GM18867 (cell line): ENCODE measurements at regions not wholly inside any gene's neighbourhood (a gene's known extent, or its start where the extent isn't known, plus 50 kb on each side); places are given as distances from the start of the nearest gene placed in this dataset.
A peak's percentile ranks its signal among the peaks of the same experiment; 100 is the strongest.

Experiments used
- ATAC-seq: cut with Tn5 transposase; IDR thresholded peaks from one replicate; pipeline ENCODE4 v1.9.1; 2021; ENCODE audit warnings: mild to moderate bottlenecking, moderate library complexity; ENCODE audit not compliant: unreplicated experiment

DNA sequence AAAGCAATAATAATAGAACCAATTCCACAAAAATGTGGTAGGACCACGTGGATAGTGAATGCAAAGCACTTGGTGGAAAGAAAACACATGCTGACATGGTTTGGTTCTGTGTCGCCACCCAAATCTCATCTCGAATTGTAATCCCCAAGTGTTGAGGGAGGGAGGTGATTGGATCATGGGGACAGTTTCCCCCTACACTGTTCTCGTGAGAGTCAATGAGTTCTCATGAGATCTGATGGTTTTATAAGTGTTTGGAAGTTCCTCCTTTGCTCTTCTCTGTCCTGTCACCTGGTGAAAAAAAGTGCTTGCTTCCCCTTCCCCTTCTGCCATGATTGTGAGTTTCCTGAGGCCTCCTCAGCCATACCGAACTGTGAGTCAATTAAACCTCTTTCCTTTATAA, 421.9 kb upstream of the CADM1 start:
- ATAC-seq = no peak

DNA sequence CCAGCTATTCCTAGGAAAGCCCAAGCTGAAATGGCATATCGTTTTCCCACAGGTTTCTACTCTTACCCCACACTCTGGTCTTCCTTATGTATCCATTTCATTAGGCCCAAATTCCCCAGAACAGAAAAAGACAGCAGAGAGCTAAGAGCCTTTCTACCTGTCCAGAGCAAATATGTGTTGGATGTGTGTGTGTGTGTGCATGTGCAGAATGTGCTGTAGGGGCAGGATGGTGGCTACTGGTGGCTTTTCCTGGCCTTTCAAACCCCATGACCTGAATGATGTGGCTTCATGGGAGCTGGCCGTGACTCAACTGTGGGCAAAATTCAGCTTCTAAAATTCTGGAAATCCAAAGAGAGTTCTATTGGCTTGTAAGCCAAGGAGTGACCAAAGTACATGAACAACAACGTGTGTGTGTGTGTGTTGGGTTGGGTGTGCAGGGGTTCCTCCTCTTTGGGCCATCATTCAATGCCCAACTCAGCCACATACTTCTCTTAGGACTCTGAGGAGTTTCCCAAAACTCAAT, 421.4 kb upstream of the CADM1 start:
- ATAC-seq = no peak

DNA sequence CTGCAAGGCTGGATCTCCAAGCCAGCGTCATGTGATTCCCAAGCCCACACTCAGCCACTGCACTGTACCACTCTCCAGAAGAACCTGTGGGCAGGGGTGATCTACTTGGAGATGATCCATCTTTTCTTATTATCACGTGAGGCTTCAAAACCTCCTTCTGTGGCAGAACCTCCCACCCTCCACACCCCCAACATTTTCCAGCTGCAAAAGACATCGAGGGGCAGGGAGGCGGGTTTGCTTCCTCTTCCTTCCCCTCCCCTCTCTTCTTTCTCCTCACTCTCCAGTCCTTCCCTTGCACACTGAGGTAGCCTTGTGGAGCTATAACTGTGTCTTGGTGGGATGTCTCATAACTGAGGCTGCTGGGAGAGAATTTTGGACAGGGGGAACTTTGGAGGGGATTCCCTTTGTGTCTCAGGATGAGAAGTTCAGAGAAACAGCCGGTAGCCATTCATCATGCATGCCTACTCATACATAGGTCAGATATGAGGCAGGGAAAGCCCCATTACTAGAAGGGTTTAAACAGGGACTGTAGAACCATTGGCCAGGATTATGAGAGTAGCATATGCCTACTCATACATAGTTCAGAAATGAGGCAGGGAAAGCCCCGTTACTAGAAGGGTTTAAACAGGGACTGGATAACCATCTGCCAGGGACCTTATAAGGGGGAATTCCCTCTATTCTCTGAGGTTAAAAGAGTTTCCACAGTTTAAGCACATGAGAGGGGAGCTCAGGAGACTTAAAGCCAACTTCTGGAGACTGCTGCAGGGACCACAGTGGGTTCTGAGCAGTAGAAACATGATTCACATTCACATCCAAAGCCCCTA, 420.7 kb upstream of the CADM1 start:
- ATAC-seq = peak; percentile 72

DNA sequence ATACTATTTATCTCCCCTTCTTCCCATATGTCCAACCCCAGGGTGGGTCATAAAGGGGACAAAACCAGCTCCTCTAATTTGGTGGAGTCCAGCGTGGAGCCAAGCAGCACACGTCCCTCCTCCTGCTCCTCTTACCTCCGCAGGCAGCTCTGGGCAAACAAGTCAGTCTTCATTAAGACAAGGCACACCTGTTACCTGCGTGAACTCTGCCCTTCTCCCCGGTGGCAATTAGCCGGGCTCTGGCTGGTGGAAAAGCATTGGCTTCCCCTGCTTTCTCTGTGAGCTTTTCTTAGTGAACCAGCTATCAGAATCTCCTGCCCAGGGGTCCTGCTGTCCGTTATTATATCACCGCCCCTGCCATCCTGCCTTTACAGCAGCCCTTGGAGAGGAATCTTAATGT, 418.7 kb upstream of the CADM1 start:
- no peak for ATAC-seq

DNA sequence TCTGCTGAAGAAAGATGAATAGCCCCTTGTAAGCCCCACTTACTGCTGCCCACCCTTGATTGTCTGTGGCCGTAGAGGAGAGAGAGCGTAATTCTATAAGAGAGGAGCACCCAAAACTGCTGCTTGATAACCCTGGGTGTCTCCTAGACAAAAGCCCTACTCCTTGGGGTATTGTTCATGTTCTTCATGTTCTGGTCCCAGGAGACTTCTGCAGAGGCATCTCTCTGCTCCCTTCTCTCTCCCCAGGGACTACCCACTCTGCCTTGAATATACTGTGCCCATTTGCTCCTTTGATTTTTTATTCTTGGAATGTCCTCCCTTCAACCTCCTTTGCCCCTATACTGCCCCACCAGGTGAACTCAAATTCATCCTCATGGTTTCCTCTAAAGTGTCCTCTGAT, 417.8 kb upstream of the CADM1 start:
- ATAC-seq = no peak

DNA sequence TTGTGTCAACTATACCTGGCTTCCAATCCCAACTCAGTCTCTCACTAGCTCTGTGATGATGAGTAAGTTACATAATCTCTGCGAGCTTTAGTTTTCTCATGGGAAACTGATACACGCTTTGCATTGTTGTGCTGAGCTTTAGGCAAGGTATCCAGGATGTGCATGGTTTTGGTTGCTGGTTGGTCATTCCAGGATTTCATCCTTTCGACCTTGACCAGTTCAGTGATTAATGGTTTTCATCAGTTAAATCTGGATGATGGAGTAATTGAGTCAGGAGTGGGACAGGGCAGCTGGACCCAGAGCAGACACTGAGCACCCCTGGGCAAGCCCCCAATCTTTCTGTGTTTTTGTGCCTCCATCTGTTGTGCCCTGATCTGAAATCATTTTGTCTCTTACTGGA, 417.3 kb upstream of the CADM1 start:
- no peak for ATAC-seq

DNA sequence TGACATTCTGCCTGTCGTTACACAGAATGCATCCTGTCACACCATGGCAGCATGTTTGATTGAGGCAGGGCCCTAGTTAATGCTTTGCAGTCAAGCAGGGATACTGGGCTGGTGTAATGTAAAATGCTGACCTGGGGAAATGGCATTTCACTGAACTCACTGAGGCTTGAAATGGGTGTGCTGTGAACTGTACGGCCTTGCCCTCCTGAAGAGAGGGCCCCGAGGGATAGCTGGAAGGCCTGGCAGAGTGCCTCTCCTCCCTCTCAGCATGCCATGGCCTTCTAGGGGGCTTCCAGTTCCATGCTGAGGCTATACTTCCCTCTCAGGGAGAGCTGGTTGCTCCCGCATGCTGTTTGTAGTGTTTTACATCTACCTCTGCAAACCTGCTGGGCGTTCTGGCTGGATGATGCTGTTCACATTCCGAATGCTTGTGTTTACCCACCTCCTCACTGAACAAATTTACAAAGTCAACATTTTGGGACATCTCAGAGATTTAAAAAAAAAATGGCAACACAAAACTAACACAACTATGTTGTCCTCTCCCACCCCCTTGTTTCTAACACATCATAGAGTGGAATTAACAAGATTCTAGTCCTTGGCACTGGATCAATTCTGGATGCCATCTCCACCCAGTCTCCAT, 416.7 kb upstream of the CADM1 start:
- no peak for ATAC-seq

DNA sequence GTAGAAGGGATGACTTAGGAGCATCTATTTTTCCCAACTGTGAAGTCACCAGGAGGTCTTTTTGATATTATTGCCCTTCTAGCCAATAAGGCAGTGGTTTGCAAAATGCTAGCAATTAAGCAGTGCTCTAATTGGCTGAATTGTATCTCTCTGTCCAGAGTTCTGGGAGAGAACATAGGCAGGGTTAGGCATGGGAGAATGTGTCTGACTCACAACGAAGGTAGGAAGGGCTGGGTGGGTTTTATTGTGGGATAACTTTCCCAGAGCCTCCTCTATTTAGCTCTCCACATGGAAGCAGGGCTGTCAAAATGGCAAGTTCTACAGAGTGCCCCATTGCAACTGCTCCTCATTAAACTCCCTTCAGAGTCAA, 415.9 kb upstream of the CADM1 start:
- ATAC-seq = peak; percentile 21

DNA sequence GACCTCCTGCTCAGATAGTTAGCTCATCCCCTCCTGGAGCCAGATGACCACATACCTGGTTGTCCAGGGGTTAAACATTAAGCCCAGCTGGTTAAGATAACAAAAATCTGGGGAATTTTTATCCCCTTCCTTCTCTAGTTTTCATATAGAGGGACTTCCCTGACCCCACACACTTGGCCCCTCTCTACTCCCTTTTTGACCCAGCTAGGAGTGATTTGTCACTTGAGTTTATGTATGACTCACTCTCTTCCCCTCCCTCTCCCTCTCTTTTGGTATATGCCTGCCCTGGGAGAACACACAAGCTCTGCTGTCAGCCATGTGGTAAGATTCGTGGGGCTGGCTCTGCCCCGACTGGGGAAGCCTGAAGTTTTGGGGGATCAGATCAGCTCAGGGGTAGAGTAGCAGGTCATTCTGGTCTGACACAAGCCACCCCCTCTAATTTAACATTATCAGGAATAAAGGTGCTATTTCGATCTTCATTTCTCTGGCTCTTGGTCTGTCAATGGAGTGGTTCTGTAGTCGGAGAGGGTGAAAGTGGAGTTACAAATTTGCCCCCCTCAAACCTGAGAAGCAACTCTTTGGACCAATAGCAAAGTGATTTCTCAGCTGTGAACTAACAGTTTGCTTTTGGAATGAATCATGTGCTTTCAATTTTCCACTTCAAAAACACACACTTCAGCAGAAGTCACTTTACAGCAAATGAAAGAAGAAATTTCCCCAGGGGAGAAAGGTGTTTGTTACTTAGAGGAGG, 415.3 kb upstream of the CADM1 start:
- peak; percentile 63 for ATAC-seq

DNA sequence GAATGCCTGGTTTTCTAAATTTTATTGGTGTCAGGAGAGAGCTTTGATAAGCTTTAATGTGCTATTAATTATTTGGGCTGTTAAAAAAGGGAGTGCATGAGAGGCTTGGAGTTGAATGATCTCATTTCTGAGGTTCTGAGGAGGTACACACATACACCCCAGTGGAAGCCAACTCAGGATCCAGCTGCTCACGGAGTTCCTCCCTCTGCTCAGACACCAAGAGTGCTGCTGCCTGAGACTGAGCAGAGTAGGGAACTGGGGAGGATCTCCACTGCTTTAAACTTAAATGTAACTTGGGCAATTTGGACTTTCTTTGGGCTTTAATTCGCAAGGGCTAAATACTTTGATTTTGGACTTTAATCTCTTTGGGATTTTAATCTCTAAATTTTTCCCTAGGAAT, 414.4 kb upstream of the CADM1 start:
- ATAC-seq = no peak

DNA sequence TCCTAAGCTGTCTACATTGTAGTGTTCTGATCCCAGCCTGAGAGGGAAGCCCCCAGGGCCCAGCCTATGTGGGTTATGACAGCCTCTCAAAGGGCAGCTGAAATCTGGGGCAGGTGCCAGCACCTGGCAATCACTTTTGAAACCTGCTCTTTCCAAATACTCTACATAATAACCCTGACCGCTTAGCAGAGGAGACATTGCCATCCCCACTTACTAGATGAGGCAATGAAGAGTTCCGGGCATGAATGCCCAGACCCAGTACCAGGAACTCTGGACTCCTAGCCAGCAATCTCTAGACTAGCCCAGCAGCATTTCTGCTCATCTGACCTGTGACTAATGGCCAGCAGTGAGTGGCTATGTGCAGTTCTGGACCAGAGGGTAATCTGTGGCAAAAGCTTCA, 412.4 kb upstream of the CADM1 start:
- no peak for ATAC-seq

DNA sequence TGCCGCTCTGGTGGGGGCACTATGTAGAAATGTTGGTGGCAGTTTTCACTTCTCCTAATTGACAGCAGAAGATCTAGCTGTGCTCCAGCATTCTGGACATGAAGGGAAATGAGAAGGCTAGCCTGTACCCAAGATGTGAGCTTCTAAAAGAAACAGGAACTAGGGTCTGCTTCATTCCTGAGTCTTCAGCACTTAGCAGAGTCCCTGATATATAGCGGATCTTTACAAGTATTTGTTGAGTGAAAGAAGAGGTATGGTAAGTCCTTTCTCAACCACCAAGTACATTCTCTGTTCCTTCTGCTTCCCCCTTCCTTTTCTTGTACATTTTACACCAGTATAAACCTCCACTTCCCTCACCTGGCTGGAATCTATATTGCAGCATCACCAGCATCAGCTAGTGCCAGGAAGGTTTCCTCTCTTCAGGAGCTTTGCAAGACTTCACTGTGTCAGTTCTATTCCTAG, 408.3 kb upstream of the CADM1 start:
- ATAC-seq = peak; percentile 77

DNA sequence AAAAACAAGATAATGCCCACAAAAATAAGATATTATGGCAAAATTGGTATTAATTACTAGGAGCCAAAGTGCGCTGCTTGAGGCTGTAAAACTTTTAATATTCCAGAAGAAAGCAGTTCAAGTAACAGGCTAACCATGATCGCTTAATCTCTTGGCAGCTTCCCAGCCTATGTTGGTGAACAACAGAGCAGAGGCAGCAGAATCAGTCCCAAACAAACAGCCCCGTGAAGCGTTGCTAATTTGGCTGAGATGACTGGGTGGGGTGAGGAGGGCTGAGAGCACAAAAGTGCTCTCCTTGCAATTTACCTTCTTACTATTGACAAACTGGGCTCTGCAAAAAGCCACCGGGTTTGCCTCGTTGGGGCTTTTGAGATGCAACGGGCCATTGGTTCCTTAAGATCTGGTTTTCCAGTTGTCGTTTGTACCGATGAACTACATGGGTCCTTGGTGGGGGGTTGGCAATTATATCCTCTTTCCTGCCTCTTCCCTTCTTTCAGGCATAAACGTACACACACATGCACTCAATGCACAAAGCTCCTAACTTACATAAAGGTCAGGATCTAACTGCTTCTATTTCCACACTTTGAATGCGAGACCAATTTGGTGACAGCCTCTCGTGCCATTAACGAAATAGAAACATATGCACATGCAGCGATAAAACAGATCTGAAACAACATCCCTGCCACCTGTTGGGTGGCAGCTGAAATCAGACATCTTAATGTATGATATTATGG, 407.6 kb upstream of the CADM1 start:
- ATAC-seq = peak; percentile 16

DNA sequence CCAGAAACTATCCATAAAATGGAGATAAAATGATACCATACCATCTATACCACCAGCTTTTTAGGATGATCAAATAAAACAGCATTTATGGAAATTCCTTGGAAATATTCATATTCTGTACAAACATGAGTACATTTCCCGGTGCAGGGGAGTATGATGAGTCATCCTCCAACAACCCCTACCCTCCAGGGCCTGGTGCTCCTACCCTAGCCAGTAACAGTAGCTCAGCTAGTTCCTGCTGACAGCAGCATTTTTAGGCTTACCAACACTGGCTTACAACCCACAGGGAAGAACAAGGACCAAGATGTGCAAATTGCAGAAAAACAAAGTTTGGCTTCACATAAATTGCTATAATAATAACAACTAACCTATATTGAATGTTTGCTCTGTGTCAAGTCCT, 406.2 kb upstream of the CADM1 start:
- ATAC-seq = no peak

DNA sequence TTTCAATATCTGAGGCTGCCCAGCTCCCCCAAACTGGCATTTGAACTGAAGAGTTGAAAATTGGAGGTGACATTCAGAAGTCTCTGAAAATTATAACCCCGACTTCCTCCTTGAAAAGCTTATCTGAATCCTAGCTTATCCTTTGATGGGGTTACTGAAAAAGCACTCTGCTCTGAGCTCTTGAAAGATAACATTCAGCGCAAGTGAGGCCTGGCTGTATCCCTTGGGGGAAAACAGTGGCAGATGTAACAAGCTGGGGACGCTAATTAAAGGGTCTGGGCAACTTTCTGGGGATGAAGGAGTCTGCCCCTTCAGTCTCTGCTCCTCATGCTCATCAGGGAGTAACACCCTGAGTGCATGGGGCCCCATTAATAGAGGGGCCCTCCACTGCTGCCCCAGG, 402.0 kb upstream of the CADM1 start:
- no peak for ATAC-seq

DNA sequence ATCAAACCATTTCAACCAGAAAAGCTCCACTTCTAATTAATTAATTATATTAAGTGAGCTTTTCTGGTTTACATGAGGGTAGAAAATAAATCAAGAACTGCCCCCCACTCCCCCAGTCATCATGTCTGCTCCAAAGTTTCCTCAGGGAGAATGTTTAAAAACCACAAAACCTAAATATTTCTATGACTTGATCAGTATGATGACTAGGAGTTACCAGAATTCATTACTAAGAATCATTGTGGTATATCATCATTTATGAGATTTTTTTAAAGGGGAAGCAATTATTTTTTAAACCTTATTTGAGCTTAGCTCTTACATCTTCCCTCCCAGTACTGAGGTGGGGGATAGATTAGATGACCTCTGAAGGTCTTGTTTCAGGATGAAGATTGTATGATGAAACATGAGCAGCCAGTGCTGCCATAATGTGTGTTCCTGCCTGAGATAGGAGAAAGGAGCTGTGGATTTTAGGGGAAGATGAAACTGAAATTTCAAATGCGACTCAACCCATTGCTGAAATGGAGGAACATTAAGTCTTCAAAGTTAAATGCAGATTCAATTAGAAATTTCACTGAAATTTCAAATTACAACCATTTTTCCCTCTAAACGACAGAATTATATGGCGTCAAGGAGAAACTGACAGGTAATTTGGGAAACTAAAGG, 401.3 kb upstream of the CADM1 start:
- no peak for ATAC-seq

DNA sequence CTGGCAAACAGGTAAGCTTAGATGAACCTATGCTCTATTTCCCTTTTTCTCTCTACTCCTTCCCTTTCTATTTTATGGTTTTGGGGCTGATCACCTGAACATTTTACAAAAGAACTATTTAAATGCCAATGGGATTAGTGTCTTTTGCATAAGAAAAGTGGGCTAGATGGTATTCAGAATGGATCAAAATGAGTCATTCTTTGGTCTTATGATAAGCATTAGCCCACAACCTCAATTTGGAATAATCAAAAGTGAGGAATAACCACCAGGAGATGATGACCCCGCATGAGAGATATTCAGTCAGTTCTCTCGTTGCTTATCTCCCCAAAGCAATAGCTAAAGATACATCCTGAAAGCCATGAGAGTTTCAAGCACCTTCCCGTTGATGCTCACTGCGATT, 399.0 kb upstream of the CADM1 start:
- no peak for ATAC-seq

DNA sequence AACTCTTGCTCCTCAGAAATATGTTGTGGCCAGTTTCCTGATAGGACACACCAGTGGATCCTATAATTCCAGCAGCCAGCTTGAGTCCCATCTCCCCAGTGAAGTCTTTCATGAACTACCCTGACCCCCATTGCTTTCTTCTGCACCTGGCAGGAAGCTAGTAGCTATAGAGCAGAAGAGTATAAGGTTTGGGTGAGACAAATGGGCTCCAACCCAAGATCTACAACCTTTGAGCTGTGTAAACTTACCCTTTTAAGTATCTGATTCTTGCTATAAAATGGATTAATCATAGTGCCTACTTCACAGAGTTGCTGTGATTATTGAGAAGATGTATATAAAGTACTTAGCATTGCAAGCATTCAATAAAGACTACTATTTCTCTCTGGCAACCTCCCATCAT, 396.9 kb upstream of the CADM1 start:
- ATAC-seq = no peak

DNA sequence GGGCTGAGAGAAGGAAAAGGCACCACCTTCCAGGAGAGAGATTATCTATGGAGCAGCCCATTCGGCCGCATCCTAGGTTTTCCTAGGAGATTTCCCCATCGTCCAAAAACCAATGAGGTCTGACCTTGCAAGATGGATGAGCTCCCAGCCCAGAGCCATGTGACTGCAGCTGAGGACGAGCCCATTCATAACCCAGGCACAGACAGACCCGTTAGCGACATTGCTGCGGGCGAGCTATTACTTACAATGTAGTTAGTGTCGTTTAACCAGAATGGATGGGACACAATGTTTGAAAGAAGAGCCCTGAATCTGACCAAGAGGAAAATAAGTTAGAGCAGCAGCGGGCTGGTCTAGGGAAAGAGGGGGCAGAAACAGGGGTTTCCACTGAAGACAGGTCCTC, 395.9 kb upstream of the CADM1 start:
- ATAC-seq = no peak

DNA sequence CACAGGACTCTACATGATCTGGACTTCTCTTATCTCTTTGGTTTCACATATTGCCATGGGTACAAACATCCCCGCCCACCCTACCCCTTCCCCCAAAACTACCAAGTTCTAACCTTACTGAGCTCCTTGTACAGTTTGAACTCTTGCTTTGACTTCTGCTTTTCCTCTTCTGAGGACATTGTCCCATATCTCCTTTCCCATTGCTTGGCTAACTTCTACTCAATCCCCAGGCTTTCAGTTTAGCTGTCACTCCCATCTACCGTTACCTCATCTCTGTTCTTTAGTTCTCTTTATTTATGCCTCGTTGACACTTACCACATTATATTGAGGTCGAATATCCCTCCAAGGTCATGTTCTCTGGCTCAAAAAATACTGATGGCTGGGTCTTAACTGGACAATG, 393.5 kb upstream of the CADM1 start:
- no peak for ATAC-seq

DNA sequence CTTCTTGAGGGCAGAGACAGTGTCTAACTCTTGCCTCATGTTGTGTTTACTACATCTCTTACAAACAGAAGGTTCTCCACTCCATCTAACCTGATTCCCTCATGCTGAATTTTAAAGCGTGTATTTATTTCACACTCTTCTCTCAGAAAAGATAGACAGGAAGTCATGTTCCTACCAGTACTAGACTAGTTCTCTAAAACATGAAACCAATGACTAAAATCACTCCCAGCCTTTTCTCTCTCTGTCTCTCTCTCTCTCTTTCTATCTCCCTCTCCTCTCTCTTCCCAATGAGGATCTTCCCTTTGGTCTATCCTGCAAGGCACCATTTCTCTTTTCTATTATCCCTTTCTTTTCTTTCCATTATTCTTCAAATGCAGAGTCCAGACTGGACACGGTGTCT, 391.9 kb upstream of the CADM1 start:
- peak; percentile 76 for ATAC-seq
